SK-N-SH (cell line): ENCODE measurements at regions not wholly inside any gene's neighbourhood (a gene's known extent, or its start where the extent isn't known, plus 50 kb on each side); places are given as distances from the start of the nearest gene placed in this dataset.
A peak's percentile ranks its signal among the peaks of the same experiment; 100 is the strongest.

Source experiments
- CTCF ChIA-PET: fragments of 300-600, 350-600 bp; formaldehyde crosslinking; extraction: SDS; loops from one replicate; lab custom pipeline; 2021; lab: Yijun Ruan, JAX
- POLR2A ChIA-PET: fragments of 350-600 bp; sonication (Branson Sonifier 250); formaldehyde crosslinking; extraction: SDS; loops from one replicate; lab custom pipeline; 2020; ENCODE audit warnings: antibody characterized with exemption, inconsistent platforms; lab: Yijun Ruan, JAX
- DNase-seq: peaks from one replicate; pipeline ENCODE4 v3.0.0; 2012
- H2AFZ ChIP-seq: fragments of 200-600 bp; sonication (generic); 2 replicates; pipeline ENCODE4 v1.8.1; 2016; ENCODE audit warnings: antibody characterized with exemption, mild to moderate bottlenecking, low read depth
- H3F3A ChIP-seq: fragments of 200-600 bp; sonication (generic); replicated peaks from 2 replicates; pipeline ENCODE3; 2016; ENCODE audit warnings: antibody characterized with exemption, mild to moderate bottlenecking; ENCODE audit not compliant: insufficient read depth
- H3K27ac ChIP-seq, 2 experiments: fragments of 200-500 bp in 1 of 2; fragments of 200-600 bp in 1 of 2; sonication (Bioruptor generic) in 1 of 2; sonication (generic), shearing (Covaris generic) in 1 of 2; 2 replicates each; pipeline versions ENCODE4 v1.5.1 to v1.6.1; 2014 to 2016; ENCODE audit warnings: low read depth in 2 of 2, inconsistent platforms in 1 of 2, low read length in 1 of 2, mild to moderate bottlenecking in 1 of 2, mixed read lengths in 1 of 2
- H3K27me3 ChIP-seq: fragments of 200-600 bp; sonication (generic), shearing (Covaris generic); 2 replicates; pipeline ENCODE4 v1.6.1; 2016; ENCODE audit warnings: mixed run types; ENCODE audit not compliant: insufficient read depth
- H3K36me3 ChIP-seq, 2 experiments: fragments of 200-500 bp in 1 of 2; fragments of 200-600 bp in 1 of 2; sonication (Bioruptor generic) in 1 of 2; sonication (generic) in 1 of 2; replicated peaks in 1 of 2; 2 replicates each; pipeline versions ENCODE3 to v1.5.1; 2014 to 2016; ENCODE audit warnings: low read length in 1 of 2, mild to moderate bottlenecking in 1 of 2; ENCODE audit not compliant: insufficient read depth in 2 of 2, control insufficient read depth in 1 of 2
- H3K4me1 ChIP-seq, 2 experiments: fragments of 200-500 bp in 1 of 2; fragments of 200-600 bp in 1 of 2; sonication (Bioruptor generic) in 1 of 2; sonication (generic), shearing (Covaris generic) in 1 of 2; 2 replicates each; pipeline versions ENCODE4 v1.5.1 to v1.6.1; 2014 to 2016; ENCODE audit warnings: low read depth in 1 of 2, low read length in 1 of 2, mixed run types in 1 of 2; ENCODE audit not compliant: insufficient read depth in 2 of 2, control insufficient read depth in 1 of 2
- H3K4me2 ChIP-seq: fragments of 200-600 bp; sonication (generic), shearing (Covaris generic); 2 replicates; pipeline ENCODE4 v1.6.1; 2017; ENCODE audit warnings: mixed run types
- H3K4me3 ChIP-seq, 2 experiments: fragments of 200-500 bp in 1 of 2; fragments of 200-600 bp in 1 of 2; sonication (Bioruptor generic) in 1 of 2; sonication (generic), shearing (Covaris generic) in 1 of 2; 2 replicates each; pipeline versions ENCODE4 v1.5.1 to v1.8.1; 2014 to 2016; ENCODE audit warnings: low read depth in 2 of 2, inconsistent platforms in 1 of 2, low read length in 1 of 2, mild to moderate bottlenecking in 1 of 2, mixed read lengths in 1 of 2, moderate library complexity in 1 of 2
- H3K79me2 ChIP-seq: fragments of 200-600 bp; sonication (generic); 2 replicates; pipeline ENCODE4 v1.8.1; 2017; ENCODE audit warnings: mild to moderate bottlenecking; ENCODE audit not compliant: insufficient read depth
- H3K9ac ChIP-seq: fragments of 200-600 bp; sonication (generic); 2 replicates; pipeline ENCODE4 v1.6.1; 2017; ENCODE audit warnings: mixed run types
- H3K9me2 ChIP-seq: fragments of 200-600 bp; sonication (generic); 2 replicates; pipeline ENCODE4 v1.6.1; 2017; ENCODE audit warnings: mixed run types
- H3K9me3 ChIP-seq: fragments of 200-600 bp; sonication (generic); 2 replicates; pipeline ENCODE4 v1.6.1; 2017; ENCODE audit warnings: mixed run types, mild to moderate bottlenecking, moderate library complexity
- H4K20me1 ChIP-seq: fragments of 200-600 bp; sonication (generic); 2 replicates; pipeline ENCODE4 v1.6.1; 2017; ENCODE audit warnings: mild to moderate bottlenecking, mixed run types; ENCODE audit not compliant: insufficient read depth
- CTCF ChIP-seq: fragments of 200-600 bp; sonication (generic); IDR thresholded peaks from 2 replicates; pipeline ENCODE4 v1.6.1; 2017; ENCODE audit warnings: antibody characterized with exemption, mild to moderate bottlenecking, moderate library complexity
- EP300 ChIP-seq, 2 experiments: IDR thresholded peaks; 2 replicates each; pipeline versions ENCODE4 v1.4.0 to v1.6.1; 2012; ENCODE audit warnings: borderline replicate concordance in 1 of 2, low read depth in 1 of 2, low read length in 1 of 2
- FOSL2 ChIP-seq: IDR thresholded peaks from 2 replicates; pipeline ENCODE4 v1.4.0; 2012; ENCODE audit warnings: low read depth, mild to moderate bottlenecking, moderate library complexity, borderline replicate concordance
- FOXJ3 ChIP-seq: sonication (generic); formaldehyde crosslinking; IDR thresholded peaks from 2 replicates; pipeline ENCODE4 v1.5.1; 2020; ENCODE audit warnings: mild to moderate bottlenecking, missing genetic modification reagents
- FOXM1 ChIP-seq: IDR thresholded peaks from 2 replicates; pipeline ENCODE4 v1.4.0; 2012; ENCODE audit warnings: low read depth, mild to moderate bottlenecking
- GABPA ChIP-seq: IDR thresholded peaks from 2 replicates; pipeline ENCODE4 v1.4.0; 2012; ENCODE audit warnings: low read depth, mild to moderate bottlenecking
- JUND ChIP-seq: IDR thresholded peaks from 2 replicates; pipeline ENCODE4 v1.4.0; 2012
- MAX ChIP-seq: IDR thresholded peaks from 2 replicates; pipeline ENCODE4 v1.4.0; 2012; ENCODE audit warnings: low read depth
- MEF2A ChIP-seq: IDR thresholded peaks from 2 replicates; pipeline ENCODE4 v1.4.0; 2012; ENCODE audit warnings: low read depth, borderline replicate concordance
- NFIC ChIP-seq: IDR thresholded peaks from 2 replicates; pipeline ENCODE4 v1.4.0; 2012; ENCODE audit warnings: borderline replicate concordance
- NRF1 ChIP-seq: IDR thresholded peaks from 2 replicates; pipeline ENCODE4 v1.6.1; 2012; ENCODE audit warnings: low read depth, mild to moderate bottlenecking, low read length
- PBX3 ChIP-seq: IDR thresholded peaks from 2 replicates; pipeline ENCODE4; 2012
- POLR2AphosphoS5 ChIP-seq: IDR thresholded peaks from 2 replicates; pipeline ENCODE4 v1.6.1; 2012; ENCODE audit warnings: low read depth, low read length
- RCOR1 ChIP-seq: fragments of 150-350 bp; IDR thresholded peaks from 2 replicates; pipeline ENCODE4 v1.6.1; 2017; ENCODE audit warnings: antibody characterized with exemption, low read length
- SMC3 ChIP-seq: IDR thresholded peaks from 2 replicates; pipeline ENCODE4 v1.6.1; 2012; ENCODE audit warnings: low read depth, low read length, improper control_type of control experiment
- TCF12 ChIP-seq: IDR thresholded peaks from 2 replicates; pipeline ENCODE4 v1.4.0; 2012
- TEAD4 ChIP-seq: IDR thresholded peaks from 2 replicates; pipeline ENCODE4 v1.4.0; 2012; ENCODE audit warnings: mild to moderate bottlenecking, borderline replicate concordance; ENCODE audit not compliant: insufficient read depth
- ZBTB33 ChIP-seq: IDR thresholded peaks from 2 replicates; pipeline ENCODE4 v1.4.0; 2012; ENCODE audit warnings: low read depth, borderline replicate concordance
- WGBS: methylation state at CpG from one replicate; pipeline ENCODE4 v1.1.6; 2017; ENCODE audit warnings: low lambda C conversion rate; 5-methylcytosine and 5-hydroxymethylcytosine counted together

- Histone ChIP-seq H3F3A (peaks cover 4% of the 10 kb centered on the region), H3K36me3 (no peaks in the 10 kb centered on the region)
- no peak for TF ChIP-seq JUND
- no peak for TF ChIP-seq NFIC
- no peak for TF ChIP-seq MEF2A
- TF ChIP-seq PBX3, result no peak
- no peak for TF ChIP-seq NRF1
- no peak for TF ChIP-seq GABPA
- no peak for TF ChIP-seq TEAD4
- no peak for TF ChIP-seq SMC3
- TF ChIP-seq POLR2AphosphoS5, result no peak
- TF ChIP-seq FOXM1, result no peak
- TF ChIP-seq FOXJ3 (CRISPR knock-in tag), result no peak
- TF ChIP-seq EP300 (IDR thresholded peaks at IDR 0.05; ENCODE audit: borderline replicate concordance in 1 of 2, low read depth in 1 of 2, low read length in 1 of 2), result no peak
- TF ChIP-seq, all 33 proteins: peak for 0
- CTCF ChIA-PET, result interaction anchor here (0.6 kb wide), 1 partner anchor 28 kb away, joined by 3 read pairs; no protein-coding TSS in a partner anchor
- Histone ChIP-seq H3K4me1 (peaks cover 0 to 12% of the 10 kb centered on the region in 2 experiments; a peak in 1 of 4 replicates), H3K27me3 (no peaks in the 10 kb centered on the region), H3K9me2 (no peaks in the 10 kb centered on the region), H4K20me1 (no peaks in the 10 kb centered on the region), H3K79me2 (no peaks in the 10 kb centered on the region), H3K4me2 (peak overlapping the region; percentile 11; the same call in 1 of the 2 replicates), H3K4me3 (no peak overlapping the region), H3K9ac (no peak overlapping the region), H3K9me3 (no peaks in the 10 kb centered on the region), H2AFZ (peak overlapping the region; percentile 88), H3K27ac (peak overlapping the region in 1 of 2 experiments; percentile 12; a peak in 1 of 4 replicates)
- WGBS, result 51% methylated on average over 9 of the region's 9 CpGs
- DNase-seq, result no peak
- POLR2A ChIA-PET, result no interaction called here
Measured at GRCh38 chr6:100210137-100211117, 216.4 kb upstream of the MCHR2 start.

GRCh38 chr6:100209323-100210136 lies 215.5 kb upstream of the MCHR2 start:
- Histone ChIP-seq H3K9me3 (no peaks in the 10 kb centered on the region), H3K4me2 (peak overlapping the region; percentile 11; the same call in 1 of the 2 replicates), H3K4me3 (no peak overlapping the region), H3K9me2 (no peaks in the 10 kb centered on the region), H3K36me3 (no peaks in the 10 kb centered on the region), H3K27ac (peak overlapping the region in 1 of 2 experiments; percentile 30; a peak in 1 of 4 replicates), H2AFZ (peak overlapping the region; percentile 88), H3K4me1 (peaks cover 0 to 12% of the 10 kb centered on the region in 2 experiments; a peak in 1 of 4 replicates), H3F3A (peaks cover 4% of the 10 kb centered on the region), H3K79me2 (no peaks in the 10 kb centered on the region), H3K9ac (no peak overlapping the region), H3K27me3 (no peaks in the 10 kb centered on the region), H4K20me1 (no peaks in the 10 kb centered on the region)
- ChIA-PET POLR2A (no interaction called here), CTCF (interaction anchor here (0.6 kb wide), 1 partner anchor 27 kb away, joined by 3 read pairs; no protein-coding TSS in a partner anchor)
- 46% methylated on average over 2 of the region's 2 CpGs for WGBS
- DNase-seq, result no peak
- TF ChIP-seq NRF1 (no peak), MAX (no peak), TCF12 (peak; percentile 16; the same call in 1 of the 2 replicates), CTCF (peak; percentile 18; the same call in 1 of the 2 replicates), FOXM1 (peak; percentile 26; the same call in 1 of the 2 replicates), FOSL2 (peak; percentile 9; the same call in 1 of the 2 replicates), ZBTB33 (no peak), RCOR1 (no peak)
